Gastrocnemius medialis (tissue), 4 donors: ENCODE measurements at regions not wholly inside any gene's neighbourhood (a gene's known extent, or its start where the extent isn't known, plus 50 kb on each side); places are given as distances from the start of the nearest gene placed in this dataset.

Source experiments
- ATAC-seq, 2 donors: fragments of 150-250 bp; one replicate each; pipeline ENCODE4 v1.9.1; 2016
- DNase-seq, 2 donors: peaks; one replicate each; pipeline ENCODE4 v3.0.0-alpha.2; 2019
- H3K27ac ChIP-seq, 4 donors: fragments of 200-600 bp; sonication (generic); 1 replicate in 1 of 4; 2 replicates in 3 of 4; pipeline ENCODE4 v1.5.1; 2016 to 2018; ENCODE audit warnings: mild to moderate bottlenecking in 2 of 4, moderate library complexity in 1 of 4
- H3K27me3 ChIP-seq, 3 donors: fragments of 200-600 bp; sonication (generic) in 2 of 3; 1 replicate in 1 of 3; 2 replicates in 2 of 3; pipeline versions ENCODE4 v1.5.1 to v1.6.0; 2016 to 2019; ENCODE audit warnings: mild to moderate bottlenecking in 1 of 3, moderate library complexity in 1 of 3
- H3K36me3 ChIP-seq, 2 donors: fragments of 200-600 bp; sonication (generic) in 1 of 2; one replicate each; pipeline ENCODE4 v1.5.1; 2017 to 2018
- H3K4me1 ChIP-seq, 2 donors: fragments of 200-600 bp; sonication (generic) in 1 of 2; one replicate each; pipeline ENCODE4 v1.5.1; 2016 to 2017; ENCODE audit warnings: mild to moderate bottlenecking in 2 of 2
- H3K4me3 ChIP-seq, 4 donors: fragments of 200-600 bp; sonication (generic) in 3 of 4; 1 replicate in 1 of 4; 2 replicates in 3 of 4; pipeline ENCODE4 v1.5.1; 2016 to 2019; ENCODE audit warnings: mild to moderate bottlenecking in 2 of 4
- H3K9me3 ChIP-seq, 3 donors: fragments of 200-600 bp; sonication (generic) in 2 of 3; 1 replicate in 1 of 3; 2 replicates in 2 of 3; pipeline ENCODE4 v1.5.1; 2016 to 2019
- POLR2A ChIP-seq, 2 donors: fragments of 450-650 bp; IDR thresholded peaks; one replicate each; pipeline ENCODE4 v1.6.1; 2017; ENCODE audit warnings: antibody characterized with exemption in 2 of 2, mild to moderate bottlenecking in 2 of 2, moderate library complexity in 2 of 2
- in situ Hi-C, 4 donors: fragments of 200-750 bp; cut with MboI; loops; one replicate each; pipeline versions ENCODE4 v1.15.0 to v1.8.0; 2017; ENCODE audit warnings: low sequenced_read_pairs in 4 of 4
- intact Hi-C: fragments of 100-400 bp; cut with DNase I; formaldehyde crosslinking; loops from one replicate; pipeline ENCODE4 v1.15.1; 2023; ENCODE audit warnings: low total_unique reads
- TF ChIP-seq, protein P1 (sequence below), 5 experiments: fragments of 450-650 bp in 3 of 5; fragments of 200-600 bp in 2 of 5; sonication (generic) in 2 of 5; IDR thresholded peaks in 4 of 5; conservative IDR thresholded peaks in 1 of 5; 1 replicate in 4 of 5; 2 replicates in 1 of 5; pipeline ENCODE4 v1.5.1; 2016 to 2019; ENCODE audit warnings: antibody characterized with exemption in 5 of 5, mild to moderate bottlenecking in 3 of 5, moderate library complexity in 3 of 5

DNA sequence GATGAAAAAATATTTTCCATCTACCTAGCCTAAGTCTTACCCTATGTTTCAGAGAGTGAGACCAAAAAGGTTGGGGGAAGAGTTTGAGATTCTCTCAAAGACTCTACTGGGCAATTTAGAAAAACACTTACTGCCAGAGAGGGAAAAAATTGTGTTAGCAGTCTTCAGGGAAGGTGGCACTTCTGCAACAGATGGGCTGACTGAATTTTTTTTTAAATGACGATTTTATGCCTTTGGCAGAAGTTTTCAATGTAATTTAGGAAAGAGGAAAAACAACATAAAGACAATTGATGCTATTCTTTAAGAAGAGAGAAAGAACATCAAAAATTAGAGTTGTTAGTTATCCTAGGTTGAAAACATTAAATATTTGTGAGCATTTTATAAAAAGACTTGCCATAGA lies 1894.5 kb upstream of the PIK3C3 start:
- in situ Hi-C loops: no loop called here
- Histone ChIP-seq H3K36me3 (no peaks in the 10 kb centered on the region), H3K9me3 (no peaks in the 10 kb centered on the region), H3K27me3 (no peaks in the 10 kb centered on the region), H3K4me1 (no peaks in the 10 kb centered on the region), H3K4me3 (no peak overlapping the region), H3K27ac (no peak overlapping the region)
- intact Hi-C loops: no loop called here
- ATAC-seq (no peak), DNase-seq (no peak)
- no peak for TF ChIP-seq POLR2A (IDR thresholded peaks at IDR 0.05)
- TF ChIP-seq, protein P1, sequence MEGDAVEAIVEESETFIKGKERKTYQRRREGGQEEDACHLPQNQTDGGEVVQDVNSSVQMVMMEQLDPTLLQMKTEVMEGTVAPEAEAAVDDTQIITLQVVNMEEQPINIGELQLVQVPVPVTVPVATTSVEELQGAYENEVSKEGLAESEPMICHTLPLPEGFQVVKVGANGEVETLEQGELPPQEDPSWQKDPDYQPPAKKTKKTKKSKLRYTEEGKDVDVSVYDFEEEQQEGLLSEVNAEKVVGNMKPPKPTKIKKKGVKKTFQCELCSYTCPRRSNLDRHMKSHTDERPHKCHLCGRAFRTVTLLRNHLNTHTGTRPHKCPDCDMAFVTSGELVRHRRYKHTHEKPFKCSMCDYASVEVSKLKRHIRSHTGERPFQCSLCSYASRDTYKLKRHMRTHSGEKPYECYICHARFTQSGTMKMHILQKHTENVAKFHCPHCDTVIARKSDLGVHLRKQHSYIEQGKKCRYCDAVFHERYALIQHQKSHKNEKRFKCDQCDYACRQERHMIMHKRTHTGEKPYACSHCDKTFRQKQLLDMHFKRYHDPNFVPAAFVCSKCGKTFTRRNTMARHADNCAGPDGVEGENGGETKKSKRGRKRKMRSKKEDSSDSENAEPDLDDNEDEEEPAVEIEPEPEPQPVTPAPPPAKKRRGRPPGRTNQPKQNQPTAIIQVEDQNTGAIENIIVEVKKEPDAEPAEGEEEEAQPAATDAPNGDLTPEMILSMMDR (IDR thresholded peaks at IDR 0.05 in 4 of 5, conservative IDR thresholded peaks at IDR 0.05 in 1 of 5): no peak

DNA sequence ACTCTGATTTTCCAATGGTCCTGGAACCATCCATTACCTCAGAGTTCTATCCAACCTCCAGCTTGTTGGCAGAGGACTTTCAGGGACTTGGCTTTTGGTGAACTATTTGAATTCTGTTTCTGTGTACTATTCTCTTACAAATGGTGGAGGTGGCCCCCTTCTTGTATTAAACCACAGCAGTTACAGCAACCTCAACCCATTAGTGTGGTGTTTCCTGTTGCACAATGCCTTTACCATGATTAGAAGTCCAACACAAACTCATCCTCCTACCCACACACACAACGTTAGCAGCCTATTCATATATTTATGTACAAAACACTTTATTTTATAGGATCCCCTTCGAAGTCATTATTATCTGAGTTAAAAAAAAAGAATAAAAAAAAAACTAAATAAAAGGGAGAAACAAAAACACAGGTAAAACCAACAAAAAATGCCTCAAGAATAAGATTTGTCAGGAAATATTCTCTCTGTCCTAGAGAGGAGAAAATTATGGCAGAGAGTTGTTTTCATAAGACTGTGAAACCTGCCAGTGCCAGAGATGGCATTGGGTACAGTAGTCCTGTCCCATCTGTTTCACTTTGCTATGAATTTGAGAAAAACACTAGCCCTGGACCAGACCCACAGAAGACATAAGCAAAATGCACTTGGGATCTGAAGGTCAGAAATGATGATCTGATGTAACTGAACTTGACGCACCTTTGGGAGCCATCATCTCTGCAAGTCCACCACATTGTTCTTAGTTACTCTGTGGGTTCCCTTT lies 1896.0 kb upstream of the PIK3C3 start:
- in situ Hi-C loops (no loop called here), intact Hi-C loops (no loop called here)
- Histone ChIP-seq H3K36me3 (no peaks in the 10 kb centered on the region), H3K4me1 (no peaks in the 10 kb centered on the region), H3K27ac (no peak overlapping the region), H3K9me3 (no peaks in the 10 kb centered on the region), H3K4me3 (no peak overlapping the region), H3K27me3 (no peaks in the 10 kb centered on the region)
- ATAC-seq (no peak), DNase-seq (no peak)
- TF ChIP-seq POLR2A (IDR thresholded peaks at IDR 0.05): no peak
- TF ChIP-seq, protein P1 (IDR thresholded peaks at IDR 0.05 in 4 of 5, conservative IDR thresholded peaks at IDR 0.05 in 1 of 5): no peak

DNA sequence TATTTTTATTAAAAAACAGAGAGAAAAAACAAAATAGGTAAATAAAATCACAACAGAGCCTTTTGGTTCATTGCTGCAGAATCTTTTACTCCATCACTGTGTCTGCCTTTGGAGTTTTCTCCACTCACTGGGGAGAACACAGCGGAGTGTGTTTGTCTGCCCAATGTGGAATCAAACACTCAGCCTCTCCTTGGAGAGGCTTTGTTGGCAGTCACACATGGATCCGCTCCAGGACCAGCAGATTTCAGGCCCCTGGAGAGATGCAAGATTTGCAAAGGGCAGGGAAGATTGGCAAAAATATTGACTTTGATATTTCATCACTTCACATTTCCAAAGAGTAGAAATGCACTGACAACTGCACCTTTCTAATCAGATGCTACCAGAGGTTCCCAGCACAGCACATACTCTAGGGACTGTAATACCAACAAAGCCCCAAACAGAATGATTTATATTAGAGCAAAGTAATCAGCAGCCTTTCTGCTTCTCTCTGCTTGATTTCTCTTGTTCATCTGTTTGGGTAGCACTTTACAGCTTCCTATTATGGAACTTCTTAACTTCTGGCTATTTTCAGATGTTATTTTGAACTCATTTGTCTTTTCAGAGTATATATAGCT lies 1898.8 kb upstream of the PIK3C3 start:
- intact Hi-C loops (no loop called here), in situ Hi-C loops (no loop called here)
- no peak for DNase-seq
- H3K36me3 ChIP-seq: no peaks in the 10 kb centered on the region
- H3K9me3 ChIP-seq: no peaks in the 10 kb centered on the region
- no peak overlapping the region for H3K4me3 ChIP-seq
- no peak for ATAC-seq
- no peaks in the 10 kb centered on the region for H3K4me1 ChIP-seq
- H3K27me3 ChIP-seq: no peaks in the 10 kb centered on the region
- TF ChIP-seq, protein P1 (IDR thresholded peaks at IDR 0.05 in 4 of 5, conservative IDR thresholded peaks at IDR 0.05 in 1 of 5): no peak
- TF ChIP-seq POLR2A (IDR thresholded peaks at IDR 0.05): no peak
- H3K27ac ChIP-seq: no peak overlapping the region

DNA sequence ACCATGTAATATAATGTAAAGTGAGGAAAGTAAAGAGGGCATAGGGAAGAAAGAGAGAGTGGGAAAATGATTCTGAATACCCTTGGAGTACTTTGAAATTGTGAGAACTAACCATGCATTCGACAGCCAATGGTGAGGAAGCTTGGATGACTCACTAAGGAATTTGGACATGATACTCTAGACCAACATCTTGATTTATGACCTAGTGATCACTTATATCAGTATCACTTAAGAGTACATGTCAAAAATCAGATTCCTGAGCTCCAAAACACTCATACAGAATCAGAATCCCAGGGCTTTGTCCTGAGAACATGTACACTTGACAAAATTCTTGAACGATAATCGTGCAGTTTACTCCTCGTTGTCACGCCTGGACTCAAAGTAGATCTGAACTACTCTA lies 1899.8 kb upstream of the PIK3C3 start:
- intact Hi-C loops: no loop called here
- DNase-seq (no peak), ATAC-seq (no peak)
- Histone ChIP-seq H3K27me3 (no peaks in the 10 kb centered on the region), H3K9me3 (no peaks in the 10 kb centered on the region), H3K27ac (no peak overlapping the region), H3K4me1 (no peaks in the 10 kb centered on the region), H3K4me3 (no peak overlapping the region), H3K36me3 (no peaks in the 10 kb centered on the region)
- TF ChIP-seq, protein P1 (IDR thresholded peaks at IDR 0.05 in 4 of 5, conservative IDR thresholded peaks at IDR 0.05 in 1 of 5): no peak
- no peak for TF ChIP-seq POLR2A (IDR thresholded peaks at IDR 0.05)
- in situ Hi-C loops: no loop called here
